ENCODE measurements at regions not wholly inside any gene's neighbourhood (a gene's known extent, or its start where the extent isn't known, plus 50 kb on each side); places are given as distances from the start of the nearest gene placed in this dataset.

GRCh38 chr1:177476676-177477075 lies 305.9 kb downstream of the BRINP2 start:
- no peak for DNase-seq (ENCODE audit: low spot score in 2 of 2)
- TF ChIP-seq CTCF (IDR thresholded peaks at IDR 0.05) = no peak
- no peak for TF ChIP-seq POLR2A (IDR thresholded peaks at IDR 0.05)
- TF ChIP-seq EP300 (IDR thresholded peaks at IDR 0.05) = no peak
- no peaks in the 10 kb centered on the region for H3K9me3 ChIP-seq

GRCh38 chr1:177472567-177472966 lies 301.8 kb downstream of the BRINP2 start:
- DNase-seq (ENCODE audit: low spot score in 2 of 2) = no peak
- Histone ChIP-seq H3K27ac (no peak overlapping the region), H3K4me1 (no peaks in the 10 kb centered on the region), H3K36me3 (no peaks in the 10 kb centered on the region), H3K4me3 (no peak overlapping the region), H3K9me3 (no peaks in the 10 kb centered on the region), H3K27me3 (no peaks in the 10 kb centered on the region)
- TF ChIP-seq EP300 (IDR thresholded peaks at IDR 0.05) (no peak), POLR2A (IDR thresholded peaks at IDR 0.05) (no peak), CTCF (IDR thresholded peaks at IDR 0.05) (no peak)
- 92 to 97% methylated on average over 1 of the region's 1 CpG for WGBS, 2 donors

More at GRCh38 chr1:177476676-177477075, 305.9 kb downstream of the BRINP2 start:
- H3K27ac ChIP-seq = no peak overlapping the region
- no peaks in the 10 kb centered on the region for H3K36me3 ChIP-seq
- WGBS, 2 donors = 77 to 84% methylated on average over 2 of the region's 2 CpGs
- no peak overlapping the region for H3K4me3 ChIP-seq
- H3K27me3 ChIP-seq = no peaks in the 10 kb centered on the region
- no peaks in the 10 kb centered on the region for H3K4me1 ChIP-seq

- no peak for DNase-seq (ENCODE audit: low spot score in 2 of 2)
- Histone ChIP-seq H3K9me3 (no peaks in the 10 kb centered on the region), H3K27ac (no peak overlapping the region), H3K4me3 (no peak overlapping the region), H3K36me3 (no peaks in the 10 kb centered on the region), H3K4me1 (no peaks in the 10 kb centered on the region), H3K27me3 (no peaks in the 10 kb centered on the region)
- WGBS, 2 donors = 22 to 24% methylated on average over 1 of the region's 1 CpG
- TF ChIP-seq CTCF (IDR thresholded peaks at IDR 0.05) = no peak
- TF ChIP-seq EP300 (IDR thresholded peaks at IDR 0.05) = no peak
- TF ChIP-seq POLR2A (IDR thresholded peaks at IDR 0.05) = no peak
Measured at GRCh38 chr1:177471244-177471643, 300.5 kb downstream of the BRINP2 start.

GRCh38 chr1:177469519-177469918 lies 298.8 kb downstream of the BRINP2 start:
- no peaks in the 10 kb centered on the region for H3K36me3 ChIP-seq
- TF ChIP-seq CTCF (IDR thresholded peaks at IDR 0.05) = no peak
- TF ChIP-seq POLR2A (IDR thresholded peaks at IDR 0.05) = no peak
- no peak for TF ChIP-seq EP300 (IDR thresholded peaks at IDR 0.05)
- 81 to 83% methylated on average over 3 of the region's 3 CpGs for WGBS, 2 donors

GRCh38 chr1:177466286-177466685 lies 295.5 kb downstream of the BRINP2 start:
- no peaks in the 10 kb centered on the region for H3K27me3 ChIP-seq
- no peaks in the 10 kb centered on the region for H3K4me1 ChIP-seq
- DNase-seq (ENCODE audit: low spot score in 2 of 2) = no peak
- H3K36me3 ChIP-seq = no peaks in the 10 kb centered on the region
- H3K27ac ChIP-seq = no peak overlapping the region
- no peaks in the 10 kb centered on the region for H3K9me3 ChIP-seq
- H3K4me3 ChIP-seq = no peak overlapping the region
- TF ChIP-seq POLR2A (IDR thresholded peaks at IDR 0.05) = no peak
- TF ChIP-seq EP300 (IDR thresholded peaks at IDR 0.05) = no peak
- TF ChIP-seq CTCF (IDR thresholded peaks at IDR 0.05) = no peak
- 87% methylated on average over 2 of the region's 2 CpGs for WGBS, 2 donors

More at GRCh38 chr1:177469519-177469918, 298.8 kb downstream of the BRINP2 start:
- H3K9me3 ChIP-seq = no peaks in the 10 kb centered on the region
- H3K4me3 ChIP-seq = no peak overlapping the region
- H3K27me3 ChIP-seq = no peaks in the 10 kb centered on the region
- H3K4me1 ChIP-seq = no peaks in the 10 kb centered on the region
- DNase-seq (ENCODE audit: low spot score in 2 of 2) = no peak
- H3K27ac ChIP-seq = no peak overlapping the region

Data from tibial nerve (tissue), 4 donors.